HG02870 (cell line): ENCODE measurements at regions not wholly inside any gene's neighbourhood (a gene's known extent, or its start where the extent isn't known, plus 50 kb on each side); places are given as distances from the start of the nearest gene placed in this dataset.

Experiments
- ATAC-seq: cut with Tn5 transposase; IDR thresholded peaks from one replicate; pipeline ENCODE4 v1.9.1; 2021; ENCODE audit warnings: mild to moderate bottlenecking, moderate library complexity; ENCODE audit not compliant: unreplicated experiment

DNA sequence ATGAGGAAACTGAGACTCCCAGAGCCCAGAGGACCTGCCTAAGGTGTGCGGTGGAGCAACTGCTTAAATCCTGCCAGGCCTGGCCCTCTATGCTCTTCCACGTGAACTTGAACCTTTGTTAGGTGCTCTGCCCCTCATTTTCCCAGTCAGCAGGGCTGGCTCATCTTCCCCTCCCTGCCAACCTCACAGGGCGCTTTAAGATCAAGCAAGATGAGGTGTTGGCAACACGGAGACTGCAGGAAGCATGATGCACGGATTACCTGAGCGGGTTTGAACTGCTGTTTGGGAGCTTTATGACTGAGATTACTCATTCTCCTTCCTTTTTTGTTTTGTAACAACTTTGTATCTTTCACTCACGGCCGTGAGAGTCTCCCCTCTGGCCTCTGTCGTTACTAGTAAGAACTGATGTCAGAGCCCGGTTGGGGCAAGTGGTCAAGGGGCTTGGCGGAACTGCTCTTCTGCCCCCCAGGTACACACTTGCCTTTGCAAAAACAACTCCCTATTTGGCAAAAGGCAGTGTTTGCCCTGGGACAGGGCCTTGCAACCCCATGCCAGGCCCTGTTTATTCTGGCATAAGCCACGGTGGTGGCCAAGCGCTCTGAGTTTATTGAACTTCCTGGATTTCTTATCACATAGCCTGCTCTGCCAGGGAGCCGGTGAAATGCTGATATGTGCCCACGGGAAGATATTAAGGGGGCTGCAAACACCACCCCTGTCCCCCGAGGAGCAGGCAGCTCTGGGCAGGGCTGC is 127.8 kb downstream of the INHBB start:
- ATAC-seq = no peak

DNA sequence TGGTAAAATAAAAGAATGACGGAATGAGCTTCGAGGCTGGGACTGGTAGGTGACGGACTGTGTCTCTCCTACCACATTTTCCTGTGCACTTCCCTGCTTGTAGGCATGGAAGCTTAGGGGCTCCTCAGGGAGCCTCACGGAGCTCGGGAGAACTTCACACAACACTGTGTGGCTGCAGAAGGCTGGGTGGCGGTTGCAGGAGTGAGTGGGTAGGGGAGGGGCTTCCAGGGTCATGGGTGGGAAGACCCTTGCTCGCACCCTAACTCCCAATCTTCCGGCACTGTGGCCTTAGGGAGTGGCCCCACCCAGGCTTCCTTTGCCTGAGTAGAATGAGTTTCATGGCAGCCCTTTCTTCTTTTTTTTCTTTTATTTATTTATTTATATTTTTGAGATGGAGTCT is 128.6 kb downstream of the INHBB start:
- ATAC-seq = no peak

DNA sequence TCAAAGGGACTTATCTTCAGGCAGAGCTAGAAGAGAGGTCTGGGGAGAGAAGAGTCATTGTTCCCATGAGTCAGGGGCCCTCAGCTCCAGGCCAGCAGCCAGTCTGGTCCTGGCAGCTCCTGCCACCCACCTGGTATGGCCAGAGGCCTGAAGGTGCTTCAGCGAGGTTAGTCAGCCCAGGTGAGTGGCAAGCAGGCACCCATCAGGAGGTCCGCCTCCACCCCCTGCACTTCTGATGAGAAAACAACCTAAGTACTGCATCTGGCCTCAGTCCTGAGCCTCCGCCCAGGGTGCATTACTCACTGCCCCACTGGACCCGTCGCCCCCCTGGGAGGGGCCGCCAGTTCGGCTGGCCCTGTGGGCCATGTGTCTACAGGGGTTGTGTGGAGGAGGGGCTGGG is 130.2 kb downstream of the INHBB start:
- no peak for ATAC-seq

DNA sequence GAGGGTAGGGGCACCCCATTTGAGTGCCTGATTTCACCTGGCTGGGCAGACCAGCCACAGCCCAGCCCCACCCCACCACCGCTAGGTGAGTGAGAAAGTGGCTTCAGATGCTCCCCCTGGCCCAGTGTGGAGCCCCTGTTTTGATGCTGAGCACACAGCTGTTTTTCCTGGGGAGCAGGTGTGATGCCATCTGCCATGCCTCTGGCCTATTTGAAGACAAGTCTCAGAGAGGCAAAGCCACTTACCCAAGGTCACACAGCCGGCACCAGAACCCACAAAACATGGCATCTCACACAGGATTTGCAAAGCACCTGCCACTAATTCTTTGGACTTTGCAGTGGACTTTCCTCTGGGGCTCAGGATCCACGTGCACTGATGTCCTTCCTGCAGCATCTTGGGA is 131.3 kb downstream of the INHBB start:
- ATAC-seq = no peak

DNA sequence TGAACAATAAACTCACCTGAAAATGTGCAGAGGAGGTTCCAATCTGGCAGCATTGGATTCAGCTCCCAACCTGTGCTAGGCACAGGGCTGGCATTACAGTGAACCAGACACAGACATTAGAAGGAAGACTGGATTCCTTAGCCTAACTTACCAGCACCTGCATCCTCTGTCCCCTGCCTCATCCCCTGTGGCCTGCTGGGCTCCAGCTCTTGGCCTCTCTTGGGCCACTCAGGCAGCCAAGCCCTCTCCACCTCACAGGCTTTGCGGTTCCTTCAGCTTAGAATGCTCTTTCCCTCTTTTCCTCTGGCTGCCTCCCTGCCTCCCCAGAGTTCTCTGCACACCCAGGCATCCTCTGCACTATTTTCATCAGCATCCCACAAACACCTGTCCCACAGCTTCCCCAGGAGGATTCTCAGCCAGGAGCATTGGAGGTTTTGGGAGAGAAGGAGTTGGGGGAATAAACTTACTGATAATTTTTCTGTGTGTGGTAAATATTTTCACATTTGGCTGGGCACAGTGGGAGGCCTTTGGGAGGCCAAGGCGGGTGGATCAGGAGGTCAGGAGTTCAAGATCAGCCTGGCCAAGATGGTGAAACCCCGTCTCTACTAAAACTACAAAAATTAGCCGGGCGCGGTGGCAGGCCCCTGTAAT is 132.0 kb downstream of the INHBB start:
- ATAC-seq = no peak

DNA sequence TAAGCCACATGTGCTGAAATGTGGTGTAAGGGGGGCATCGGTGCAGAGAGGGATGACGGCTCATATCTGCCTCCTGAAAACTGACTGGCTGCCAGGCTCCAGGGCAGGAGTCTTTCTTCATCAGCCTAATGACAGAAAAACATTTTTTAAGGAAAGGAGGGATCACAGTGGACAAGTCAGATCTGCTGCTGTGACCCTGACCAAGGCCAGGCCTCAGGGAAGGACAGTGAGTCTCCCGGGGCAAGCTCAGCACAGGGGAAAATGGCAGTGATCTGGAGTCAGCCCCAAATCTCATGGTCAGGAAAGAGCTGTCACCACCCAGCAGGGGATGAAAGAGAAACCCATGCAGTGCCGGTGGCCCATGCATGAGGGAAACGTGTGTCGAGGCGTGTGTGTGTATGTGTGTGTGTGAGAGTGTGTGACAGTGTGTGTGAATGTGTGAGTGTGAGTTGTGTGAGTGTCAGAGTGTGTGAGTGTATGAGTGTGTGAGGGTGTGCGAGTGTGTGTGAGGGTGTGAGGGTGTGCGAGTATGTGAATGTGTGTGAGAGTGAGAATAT is 134.5 kb downstream of the INHBB start:
- no peak for ATAC-seq

DNA sequence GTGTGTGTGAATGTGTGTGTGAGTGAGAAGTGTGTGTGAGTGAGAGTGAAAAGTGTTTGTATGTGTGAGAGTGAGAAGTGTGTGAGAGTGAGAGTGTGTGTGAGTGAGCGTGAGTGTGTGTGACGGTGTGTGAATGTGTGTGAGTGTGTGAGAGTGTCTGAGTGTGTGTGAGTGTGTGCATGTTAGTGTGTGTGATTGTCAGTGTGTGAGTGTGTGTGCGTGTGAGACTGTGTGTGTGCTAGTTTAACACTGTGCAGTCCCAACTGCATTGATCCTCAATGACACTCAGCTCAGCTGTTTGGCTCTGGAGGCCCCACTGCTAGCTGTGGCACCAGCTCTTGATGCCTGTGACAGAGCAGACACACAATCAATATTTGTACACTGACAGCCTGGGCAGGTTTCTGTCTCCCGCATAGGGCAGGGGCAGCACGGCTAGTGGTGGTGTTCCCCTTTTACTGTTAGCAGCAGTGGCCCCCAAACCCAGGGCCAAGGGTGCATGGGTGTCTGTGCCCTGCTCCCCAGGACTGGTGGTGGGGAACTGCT is 135.0 kb downstream of the INHBB start:
- no peak for ATAC-seq

DNA sequence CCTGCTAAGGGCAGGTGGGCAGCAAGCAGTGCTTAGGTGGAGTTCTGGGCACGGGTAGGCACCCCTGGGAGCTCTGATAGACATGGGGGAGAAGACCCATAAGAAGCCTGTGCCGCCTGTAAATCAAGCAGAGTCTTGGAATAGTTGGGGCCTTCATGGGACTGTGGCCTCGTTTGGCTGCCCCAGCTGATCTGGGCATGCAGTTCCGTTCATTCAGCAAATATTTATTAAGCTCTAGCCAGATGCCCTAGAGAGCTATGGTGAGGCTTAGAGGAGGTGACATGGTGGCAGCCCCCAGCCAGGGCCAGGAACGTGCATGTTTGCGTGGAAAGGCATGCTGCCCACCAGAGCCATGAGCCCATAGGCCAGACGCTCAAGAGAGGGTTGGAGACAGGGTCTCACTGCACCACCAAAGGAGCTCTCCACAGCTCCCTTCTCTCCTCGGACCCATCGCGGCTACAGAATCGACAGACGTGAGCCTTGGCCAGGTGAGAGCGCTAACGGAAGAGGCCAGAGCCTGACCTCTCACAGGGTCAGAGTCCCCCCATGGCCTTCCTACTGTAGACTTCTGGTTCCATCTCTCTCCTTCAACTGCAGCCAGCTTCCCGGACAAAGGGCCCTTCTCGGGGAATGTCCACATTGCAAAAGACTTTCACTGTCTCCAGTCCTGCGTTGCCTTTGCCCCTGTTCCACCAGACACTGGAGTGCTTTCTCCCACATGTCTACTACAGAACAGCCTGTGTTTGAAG is 135.7 kb downstream of the INHBB start:
- ATAC-seq = no peak

DNA sequence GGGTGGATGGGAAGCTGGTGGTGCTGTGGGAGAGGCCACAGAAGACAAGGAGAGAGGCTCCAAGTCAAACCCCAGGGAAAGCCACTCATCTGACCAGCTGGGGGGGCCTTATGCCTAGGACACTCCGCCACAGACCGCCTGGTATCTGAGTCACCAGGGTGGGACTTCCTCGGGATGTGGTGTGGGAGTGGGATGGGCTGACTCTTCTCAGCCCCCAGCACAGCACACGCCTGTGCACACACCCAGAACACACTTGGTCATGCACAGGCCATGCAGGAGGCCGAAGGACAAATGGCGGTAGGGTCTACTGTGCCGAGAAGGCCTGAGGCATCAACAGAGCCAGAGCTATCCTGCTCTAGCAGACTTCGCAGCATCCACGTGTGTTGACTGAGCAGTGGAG is 136.4 kb downstream of the INHBB start:
- ATAC-seq = no peak

DNA sequence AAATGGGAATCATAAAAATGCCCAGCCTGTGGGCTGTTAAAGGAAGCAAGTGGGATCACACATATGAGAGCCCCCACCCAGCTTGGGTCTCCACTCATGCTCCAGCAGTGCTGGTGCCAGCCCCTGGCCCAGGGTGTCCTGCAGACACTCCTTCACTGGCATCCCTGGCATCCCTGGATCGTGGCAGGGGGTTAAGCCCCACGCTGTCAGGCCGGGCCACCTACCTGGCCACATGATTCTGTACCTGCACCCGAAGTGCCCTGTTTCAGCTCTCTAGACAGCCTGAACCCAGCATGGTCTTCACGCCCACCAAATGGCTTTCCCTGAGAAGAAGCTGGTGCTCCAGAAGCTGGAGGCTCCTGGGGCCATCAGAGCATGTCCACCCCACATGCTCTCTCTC is 137.4 kb downstream of the INHBB start:
- no peak for ATAC-seq

DNA sequence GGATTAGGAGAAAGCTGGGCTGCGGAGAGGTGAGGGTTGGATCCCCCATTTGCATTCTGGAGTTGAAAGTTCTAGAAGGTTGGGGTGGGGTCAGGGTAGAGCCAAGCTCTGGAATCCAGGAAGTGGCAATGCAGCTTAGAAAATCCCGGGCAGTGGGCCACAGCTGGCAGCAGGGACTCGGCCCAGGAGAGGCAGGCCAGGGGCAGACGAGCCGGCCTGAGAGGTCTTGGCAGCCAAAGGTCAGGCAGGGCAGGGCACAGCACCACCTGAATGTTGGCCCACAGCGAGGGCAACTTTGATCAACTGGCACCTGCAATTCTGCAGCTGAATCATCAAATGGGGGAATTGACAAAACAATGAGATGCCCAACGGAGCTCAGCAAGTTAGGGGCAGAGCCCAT is 139.2 kb downstream of the INHBB start:
- ATAC-seq = no peak

DNA sequence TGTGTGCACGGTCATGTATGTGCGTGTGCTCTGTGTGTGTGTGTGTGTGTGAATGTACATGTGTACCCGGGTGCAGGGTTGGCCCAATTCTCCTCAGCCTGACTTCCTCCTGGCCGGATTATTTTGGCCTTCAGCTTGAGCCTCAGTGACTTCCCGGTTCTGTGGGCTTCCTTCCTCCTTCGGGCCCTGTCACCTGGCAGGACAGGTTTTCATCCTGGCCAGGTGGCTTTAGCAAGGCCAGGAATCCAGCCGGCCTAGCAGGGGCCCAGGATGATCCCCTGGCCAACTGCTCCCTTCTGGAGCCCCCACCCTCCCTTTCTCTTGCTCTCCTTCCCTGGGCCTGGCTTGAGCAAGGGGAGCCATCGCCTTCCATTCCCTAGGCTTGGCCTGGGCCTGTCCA is 140.5 kb downstream of the INHBB start:
- no peak for ATAC-seq

DNA sequence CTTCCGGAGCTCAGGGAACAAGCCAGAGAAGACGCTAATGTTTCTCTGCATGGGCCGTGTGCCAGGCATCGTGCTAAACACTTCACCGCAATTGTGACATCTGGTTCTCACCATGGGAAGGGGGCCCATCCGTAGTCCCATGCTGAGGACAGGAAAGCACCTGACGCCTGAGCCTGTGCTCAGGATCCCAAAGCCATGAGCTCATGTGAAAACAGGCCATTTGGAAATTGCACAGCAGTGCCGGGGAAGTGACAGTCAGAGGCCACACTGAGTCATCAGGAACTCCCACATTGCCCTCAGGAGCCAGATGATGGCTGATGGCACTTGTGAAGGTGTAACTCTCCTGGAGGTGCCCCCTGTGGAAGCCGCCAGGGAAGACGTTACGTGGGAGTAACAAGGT is 141.0 kb downstream of the INHBB start:
- no peak for ATAC-seq

DNA sequence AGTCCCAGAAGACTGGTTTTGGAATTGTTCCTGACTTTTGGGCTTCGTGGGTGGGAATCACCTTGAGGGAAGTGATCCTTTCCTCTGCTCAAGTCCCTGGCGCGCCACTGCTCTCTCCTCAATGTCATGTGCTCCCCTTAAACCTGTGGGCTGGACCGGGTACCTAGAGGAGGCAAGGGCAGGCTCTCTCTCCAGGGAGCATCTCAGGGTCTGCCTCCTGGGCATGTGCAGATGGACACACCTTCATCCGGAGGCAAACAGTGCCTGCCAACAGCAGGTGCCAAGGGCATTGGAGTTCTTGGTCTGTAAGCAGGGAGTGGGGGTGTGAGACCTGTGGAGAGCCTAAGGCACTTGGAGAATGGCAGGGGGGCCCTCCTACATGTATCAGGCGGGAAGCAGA is 142.6 kb downstream of the INHBB start:
- ATAC-seq = no peak

DNA sequence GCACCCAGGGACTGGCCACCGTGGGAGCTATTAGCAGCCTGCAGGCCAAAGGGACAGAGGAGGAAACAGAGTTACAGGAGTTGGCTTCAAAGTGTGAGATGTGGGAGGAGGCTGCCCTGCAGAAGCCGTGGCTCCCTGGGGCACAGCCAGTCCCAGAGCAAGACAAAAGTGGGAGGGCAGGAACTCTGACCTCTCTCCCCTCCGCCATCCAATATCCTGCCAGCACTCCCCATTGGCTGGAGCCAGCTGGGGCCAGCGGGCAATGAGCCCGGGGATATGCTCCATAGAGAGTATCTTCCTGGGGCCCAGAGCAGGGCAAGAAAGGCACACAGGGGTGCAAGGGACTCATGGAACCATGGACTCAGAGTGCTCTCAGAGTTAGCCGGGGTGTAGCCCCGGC is 143.1 kb downstream of the INHBB start:
- no peak for ATAC-seq

DNA sequence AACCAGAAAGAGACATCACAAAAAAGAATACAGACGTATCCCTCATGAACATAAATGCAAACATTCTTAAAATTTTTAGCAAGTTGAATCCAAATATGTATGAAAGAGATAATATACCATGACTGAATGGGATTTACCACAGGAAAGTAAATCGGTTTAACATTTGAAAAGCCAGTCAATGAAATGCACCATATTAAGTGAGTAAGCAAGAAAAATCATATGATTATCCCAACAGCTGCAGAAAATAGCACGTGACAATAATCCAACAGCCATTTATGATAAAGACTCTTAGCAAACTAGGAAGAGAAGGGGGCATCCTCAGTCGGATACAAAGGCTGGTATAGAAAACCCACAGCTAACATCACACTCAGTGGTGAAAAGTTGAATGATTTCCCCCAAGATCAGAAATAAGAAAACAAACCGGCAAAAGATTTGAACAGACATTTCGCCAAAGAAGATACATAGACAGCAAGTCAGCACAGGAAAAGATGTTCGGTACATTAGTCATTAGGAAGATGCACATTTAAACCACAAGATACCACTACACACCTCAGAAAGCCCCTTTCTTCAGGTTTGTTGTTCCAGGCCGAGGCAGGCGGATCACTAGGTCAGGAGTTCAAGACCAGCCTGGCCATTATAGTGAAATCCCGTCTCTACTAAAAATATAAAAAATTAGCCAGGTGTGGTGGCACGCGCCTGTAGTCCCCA is 144.3 kb downstream of the INHBB start:
- ATAC-seq = no peak

DNA sequence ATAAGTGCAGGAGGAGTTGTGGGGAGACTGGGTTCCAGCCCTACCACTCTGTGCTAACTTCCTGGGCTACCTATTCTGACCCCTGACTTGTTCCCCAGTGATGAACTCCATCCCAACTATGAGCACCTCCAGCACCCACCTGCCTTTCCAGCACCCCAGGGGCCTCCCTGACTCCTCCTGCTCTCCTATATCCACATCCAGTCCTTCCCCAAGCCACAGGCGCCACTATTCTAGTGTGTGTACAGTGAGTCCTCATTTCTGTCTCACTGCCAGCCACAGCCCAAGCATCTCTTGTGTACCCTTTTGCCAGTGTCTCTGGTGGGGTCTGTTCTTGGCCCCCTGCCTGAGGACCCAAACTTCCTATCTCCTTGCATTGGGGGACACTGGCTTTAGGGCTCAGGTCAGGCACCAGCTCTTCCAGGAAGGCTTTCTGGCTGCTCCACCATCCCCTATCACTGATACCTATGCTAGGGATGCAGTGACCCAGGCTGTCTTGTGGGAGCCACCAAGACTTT is 145.2 kb downstream of the INHBB start:
- no peak for ATAC-seq

DNA sequence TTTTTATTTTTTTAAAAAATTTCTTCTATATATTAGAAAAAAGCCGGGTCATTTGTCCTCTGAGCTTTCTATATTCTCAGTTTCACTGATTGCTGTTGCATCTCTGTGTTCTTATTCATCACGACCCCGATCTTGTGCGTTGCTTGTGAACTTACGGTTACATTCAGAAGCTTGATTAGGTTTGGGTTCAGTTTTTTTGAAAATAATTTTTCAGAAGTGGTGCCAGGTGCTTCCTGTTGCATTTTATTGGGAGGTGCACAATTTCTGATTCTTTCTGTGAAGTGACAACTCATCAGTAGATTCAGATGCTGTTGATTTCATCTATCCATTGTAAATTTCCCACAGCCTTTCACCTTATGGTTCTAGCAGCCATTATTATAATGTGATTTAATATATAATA is 147.3 kb downstream of the INHBB start:
- ATAC-seq = no peak

DNA sequence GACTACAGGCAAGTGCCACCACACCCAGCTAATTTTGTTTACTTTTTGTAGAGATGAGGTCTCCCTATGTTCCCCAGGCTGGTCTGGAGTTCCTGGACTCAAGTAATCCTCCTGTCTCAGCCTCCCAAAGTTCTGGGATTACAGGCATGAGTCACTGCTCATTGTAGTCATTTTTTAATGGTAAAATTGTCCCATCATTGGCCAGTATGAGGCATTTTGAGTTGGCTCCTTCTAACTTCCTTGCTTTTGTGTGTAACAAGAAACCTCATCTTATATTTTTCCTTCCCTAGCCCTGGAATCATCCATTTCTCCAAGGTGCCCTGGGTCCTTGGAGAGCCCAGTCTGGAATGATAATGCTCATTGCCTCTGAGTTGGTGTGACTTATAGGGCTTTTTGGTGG is 148.5 kb downstream of the INHBB start:
- no peak for ATAC-seq

DNA sequence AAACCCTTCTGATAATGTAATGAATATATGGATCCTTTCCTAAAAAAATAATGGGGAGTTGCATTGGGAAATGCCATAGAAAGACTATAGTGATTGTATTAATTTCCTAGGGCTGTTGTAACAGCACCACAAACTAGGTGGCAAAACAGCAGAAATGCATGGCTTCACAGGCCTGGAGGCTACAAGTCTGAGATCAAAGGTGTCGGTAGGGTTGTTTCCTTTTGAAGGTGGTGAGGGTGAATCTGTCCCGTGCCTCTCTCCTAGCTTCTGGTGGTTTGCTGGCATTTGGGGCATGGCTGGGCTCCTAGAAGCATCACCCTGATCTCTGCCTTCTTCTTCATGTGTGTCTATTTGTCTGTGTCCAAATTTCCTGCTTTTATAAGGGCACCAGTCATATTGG is 149.7 kb downstream of the INHBB start:
- ATAC-seq = no peak

DNA sequence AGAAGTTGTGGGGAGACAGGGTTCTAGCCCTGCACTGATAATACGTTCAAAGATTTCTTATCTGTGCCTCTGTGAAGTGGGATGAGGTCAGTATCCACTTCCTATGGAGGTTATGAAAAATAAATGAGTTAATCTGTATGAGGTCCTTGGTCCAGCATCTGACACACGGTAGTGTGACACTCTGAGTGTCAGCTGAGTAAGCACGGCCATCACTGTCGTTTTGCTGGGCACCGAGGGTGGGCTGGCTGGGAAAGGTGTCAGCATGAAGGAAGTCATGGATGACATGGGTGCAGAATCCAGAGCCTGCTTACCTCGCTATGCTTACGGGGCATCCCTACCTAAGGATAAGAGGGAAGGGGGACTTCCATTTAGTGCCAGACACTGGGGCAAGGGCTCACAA is 150.3 kb downstream of the INHBB start:
- ATAC-seq = no peak
